ENCODE measurements at regions not wholly inside any gene's neighbourhood (a gene's known extent, or its start where the extent isn't known, plus 50 kb on each side); places are given as distances from the start of the nearest gene placed in this dataset.
"Not testable (repeated sequence)": the region's sequence is repeated elsewhere in the genome, so short reads cannot be mapped to it uniquely, and the experiment has no call there.

DNA sequence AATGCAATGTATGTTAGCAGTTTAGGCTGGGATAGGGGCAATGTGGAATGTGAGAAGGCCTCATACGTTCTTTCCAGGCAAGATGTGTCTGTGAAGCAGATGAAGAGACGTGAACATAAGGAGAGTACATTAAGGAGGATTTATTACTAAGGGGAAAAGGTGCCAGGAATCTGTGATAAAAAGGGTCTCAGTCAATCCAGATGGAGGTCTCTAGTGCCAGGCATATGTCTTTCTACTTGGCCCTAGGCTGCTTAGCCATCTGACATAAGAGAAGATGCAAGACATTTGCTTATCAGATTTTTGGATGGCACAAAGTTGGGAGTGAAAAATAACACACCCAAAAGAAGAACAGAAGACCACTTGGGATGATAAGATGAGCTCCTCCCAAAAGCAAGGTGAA, 93.0 kb upstream of the PRKG2 start:
- H3K4me1 Mint-ChIP-seq (ENCODE audit: low read depth): no peaks in the 10 kb centered on the region
- intact Hi-C loops (cut with micrococcal nuclease): no loop called here
- peaks cover 11% of the 10 kb centered on the region for H3K27me3 Mint-ChIP-seq (ENCODE audit: low read depth)
- no peaks in the 10 kb centered on the region for H3K36me3 Mint-ChIP-seq (ENCODE audit: low read depth)
- H3K4me3 Mint-ChIP-seq: no peak overlapping the region
- H3K9me3 Mint-ChIP-seq: no peaks in the 10 kb centered on the region
- no peak overlapping the region for H3K27ac Mint-ChIP-seq
- CTCF ChIA-PET: interaction anchor here (0.6 kb wide), 1 partner anchor 509 kb away, joined by 3 read pairs; no protein-coding TSS in a partner anchor
- DNase-seq: no peak

DNA sequence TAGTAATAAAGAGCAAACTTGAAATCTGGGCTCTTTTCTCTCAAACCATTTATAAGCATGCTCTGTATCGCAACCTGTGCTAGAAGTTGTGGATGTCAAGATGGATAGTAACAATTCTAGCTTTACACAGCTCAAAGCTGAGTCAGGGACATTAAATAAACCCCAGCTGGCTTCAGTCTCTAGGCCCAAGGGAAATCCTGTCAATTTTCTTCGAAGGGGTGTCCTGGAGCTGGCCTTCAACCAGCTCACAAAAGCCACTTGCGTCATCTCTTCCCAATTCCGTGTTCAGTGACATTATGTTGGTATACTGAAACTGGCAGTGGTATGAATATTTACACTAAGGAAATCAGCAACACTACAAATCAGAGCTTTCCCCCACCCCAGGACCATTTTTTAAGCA, 89.8 kb upstream of the PRKG2 start:
- no peak for DNase-seq
- Mint-ChIP-seq H3K27me3 (ENCODE audit: low read depth) (peaks cover 17% of the 10 kb centered on the region), H3K4me1 (ENCODE audit: low read depth) (no peaks in the 10 kb centered on the region), H3K9me3 (no peaks in the 10 kb centered on the region), H3K4me3 (no peak overlapping the region), H3K27ac (no peak overlapping the region), H3K36me3 (ENCODE audit: low read depth) (no peaks in the 10 kb centered on the region)
- CTCF ChIA-PET: interaction anchor here (0.6 kb wide), 1 partner anchor 263 kb away, joined by 3 read pairs; no protein-coding TSS in a partner anchor
- intact Hi-C loops (cut with micrococcal nuclease): no loop called here

- intact Hi-C loops (cut with micrococcal nuclease); H3K4me3 Mint-ChIP-seq; H3K4me1 Mint-ChIP-seq (ENCODE audit: low read depth); H3K9me3 Mint-ChIP-seq; DNase-seq; H3K27ac Mint-ChIP-seq; H3K36me3 Mint-ChIP-seq (ENCODE audit: low read depth): not testable (repeated sequence)
- CTCF ChIA-PET: interaction anchor here (0.6 kb wide), 1 partner anchor 784 kb away, joined by 3 read pairs; no protein-coding TSS in a partner anchor
- peaks cover 12% of the 10 kb centered on the region for H3K27me3 Mint-ChIP-seq (ENCODE audit: low read depth)
These were observed 85.3 kb upstream of the PRKG2 start for GRCh38 chr4:81300352-81300751.

- intact Hi-C loops (cut with micrococcal nuclease): no loop called here
- H3K27ac Mint-ChIP-seq: no peak overlapping the region
- no peaks in the 10 kb centered on the region for H3K36me3 Mint-ChIP-seq (ENCODE audit: low read depth)
- CTCF ChIA-PET: no interaction called here
- no peak overlapping the region for H3K4me3 Mint-ChIP-seq
- H3K27me3 Mint-ChIP-seq (ENCODE audit: low read depth): peaks cover 8% of the 10 kb centered on the region
- DNase-seq: no peak
- H3K9me3 Mint-ChIP-seq: no peaks in the 10 kb centered on the region
- no peaks in the 10 kb centered on the region for H3K4me1 Mint-ChIP-seq (ENCODE audit: low read depth)
These were observed 75.8 kb upstream of the PRKG2 start for GRCh38 chr4:81290813-81291212.

- no peaks in the 10 kb centered on the region for H3K4me1 Mint-ChIP-seq (ENCODE audit: low read depth)
- no peak overlapping the region for H3K27ac Mint-ChIP-seq
- peaks cover 14% of the 10 kb centered on the region for H3K27me3 Mint-ChIP-seq (ENCODE audit: low read depth)
- no peak for DNase-seq
- H3K36me3 Mint-ChIP-seq (ENCODE audit: low read depth): no peaks in the 10 kb centered on the region
- intact Hi-C loops (cut with micrococcal nuclease): no loop called here
- no peaks in the 10 kb centered on the region for H3K9me3 Mint-ChIP-seq
- CTCF ChIA-PET: no interaction called here
- H3K4me3 Mint-ChIP-seq: no peak overlapping the region
These were observed 72.1 kb upstream of the PRKG2 start for GRCh38 chr4:81287101-81287500.

DNA sequence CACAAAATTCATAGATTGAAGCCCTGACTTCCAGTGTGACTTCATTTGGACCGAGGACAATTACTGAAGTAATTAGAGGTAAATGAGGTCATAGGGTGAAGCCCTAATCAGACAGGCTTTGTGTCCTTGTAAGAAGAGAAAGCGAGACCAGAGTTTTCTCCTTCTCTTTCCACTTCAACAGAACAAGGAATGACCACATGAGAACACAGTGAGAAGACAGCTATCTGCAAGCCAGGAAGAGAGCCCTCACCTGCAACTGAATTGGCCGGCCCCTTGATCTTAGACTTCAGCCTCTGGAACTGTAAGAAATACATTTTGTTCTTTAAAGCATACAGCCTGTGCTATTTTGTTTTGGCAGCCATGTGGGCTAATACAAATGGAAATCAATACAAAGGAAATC, 67.1 kb upstream of the PRKG2 start:
- no peaks in the 10 kb centered on the region for H3K4me1 Mint-ChIP-seq (ENCODE audit: low read depth)
- CTCF ChIA-PET: no interaction called here
- no peak overlapping the region for H3K27ac Mint-ChIP-seq
- intact Hi-C loops (cut with micrococcal nuclease): no loop called here
- H3K36me3 Mint-ChIP-seq (ENCODE audit: low read depth): no peaks in the 10 kb centered on the region
- DNase-seq: no peak
- no peak overlapping the region for H3K4me3 Mint-ChIP-seq
- H3K9me3 Mint-ChIP-seq: no peaks in the 10 kb centered on the region
- peaks cover 14% of the 10 kb centered on the region for H3K27me3 Mint-ChIP-seq (ENCODE audit: low read depth)

GRCh38 chr4:81274460-81274859, 59.4 kb upstream of the PRKG2 start:
- H3K9me3 Mint-ChIP-seq: peaks cover 9% of the 10 kb centered on the region
- no peaks in the 10 kb centered on the region for H3K36me3 Mint-ChIP-seq (ENCODE audit: low read depth)
- no peak overlapping the region for H3K27ac Mint-ChIP-seq
- intact Hi-C loops (cut with micrococcal nuclease): no loop called here
- CTCF ChIA-PET: no interaction called here
- no peaks in the 10 kb centered on the region for H3K4me1 Mint-ChIP-seq (ENCODE audit: low read depth)
- no peak overlapping the region for H3K4me3 Mint-ChIP-seq
- DNase-seq: no peak
- H3K27me3 Mint-ChIP-seq (ENCODE audit: low read depth): peaks cover 4% of the 10 kb centered on the region

DNA sequence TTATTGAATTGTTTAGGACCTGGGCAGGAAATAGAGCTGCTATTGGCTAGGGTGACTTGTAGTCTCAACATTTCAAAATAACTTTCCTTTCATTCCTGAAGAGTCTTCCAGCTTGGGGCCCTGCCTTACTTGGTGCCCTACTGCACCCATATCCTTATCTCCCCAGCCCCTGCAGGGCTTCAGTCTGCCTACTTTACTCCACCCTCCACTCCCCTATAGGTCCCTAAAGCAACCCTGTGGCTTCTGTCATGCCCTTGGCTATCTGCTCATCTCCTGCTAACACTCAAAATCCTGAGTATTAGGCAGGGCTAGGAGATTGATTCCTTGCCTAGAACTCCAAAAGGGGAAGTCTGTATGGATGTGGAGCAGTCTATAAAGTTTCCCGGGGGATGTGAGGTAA, 57.6 kb upstream of the PRKG2 start:
- peaks cover 4% of the 10 kb centered on the region for H3K27me3 Mint-ChIP-seq (ENCODE audit: low read depth)
- H3K4me3 Mint-ChIP-seq: no peak overlapping the region
- no peak for DNase-seq
- CTCF ChIA-PET: no interaction called here
- no peaks in the 10 kb centered on the region for H3K36me3 Mint-ChIP-seq (ENCODE audit: low read depth)
- no peak overlapping the region for H3K27ac Mint-ChIP-seq
- H3K9me3 Mint-ChIP-seq: peaks cover 12% of the 10 kb centered on the region
- intact Hi-C loops (cut with micrococcal nuclease): no loop called here
- no peaks in the 10 kb centered on the region for H3K4me1 Mint-ChIP-seq (ENCODE audit: low read depth)
